ENCODE measurements at regions not wholly inside any gene's neighbourhood (a gene's known extent, or its start where the extent isn't known, plus 50 kb on each side); places are given as distances from the start of the nearest gene placed in this dataset.

DNA sequence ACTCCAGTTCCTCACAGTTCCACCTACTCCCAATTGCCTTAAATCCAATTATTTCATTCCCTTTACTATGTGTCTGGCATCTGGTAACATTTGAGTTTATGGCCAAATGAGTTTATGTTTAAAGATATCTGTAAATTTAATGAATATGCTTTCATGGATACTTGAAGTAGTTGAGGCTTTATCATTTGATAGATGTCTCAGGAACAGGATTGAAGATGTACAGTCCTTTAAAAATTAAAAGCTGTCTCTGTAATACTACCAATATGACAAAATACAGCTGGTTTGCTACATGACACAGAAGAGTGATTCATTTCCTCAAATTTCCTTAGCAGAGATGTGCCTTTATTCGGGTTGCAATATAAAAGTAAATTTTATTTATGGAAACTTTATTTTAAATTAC lies 2326.0 kb upstream of the ACO1 start:
- TF ChIP-seq, protein P1, sequence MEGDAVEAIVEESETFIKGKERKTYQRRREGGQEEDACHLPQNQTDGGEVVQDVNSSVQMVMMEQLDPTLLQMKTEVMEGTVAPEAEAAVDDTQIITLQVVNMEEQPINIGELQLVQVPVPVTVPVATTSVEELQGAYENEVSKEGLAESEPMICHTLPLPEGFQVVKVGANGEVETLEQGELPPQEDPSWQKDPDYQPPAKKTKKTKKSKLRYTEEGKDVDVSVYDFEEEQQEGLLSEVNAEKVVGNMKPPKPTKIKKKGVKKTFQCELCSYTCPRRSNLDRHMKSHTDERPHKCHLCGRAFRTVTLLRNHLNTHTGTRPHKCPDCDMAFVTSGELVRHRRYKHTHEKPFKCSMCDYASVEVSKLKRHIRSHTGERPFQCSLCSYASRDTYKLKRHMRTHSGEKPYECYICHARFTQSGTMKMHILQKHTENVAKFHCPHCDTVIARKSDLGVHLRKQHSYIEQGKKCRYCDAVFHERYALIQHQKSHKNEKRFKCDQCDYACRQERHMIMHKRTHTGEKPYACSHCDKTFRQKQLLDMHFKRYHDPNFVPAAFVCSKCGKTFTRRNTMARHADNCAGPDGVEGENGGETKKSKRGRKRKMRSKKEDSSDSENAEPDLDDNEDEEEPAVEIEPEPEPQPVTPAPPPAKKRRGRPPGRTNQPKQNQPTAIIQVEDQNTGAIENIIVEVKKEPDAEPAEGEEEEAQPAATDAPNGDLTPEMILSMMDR (IDR thresholded peaks at IDR 0.05; ENCODE audit: extremely low read depth in 1 of 2, insufficient read depth in 1 of 2, low read depth in 1 of 2, low read length in 2 of 2): no peak
- no peak for TF ChIP-seq POLR2A (IDR thresholded peaks at IDR 0.05; ENCODE audit: low read depth, low read length)
- no peak for TF ChIP-seq EZH2 (IDR thresholded peaks at IDR 0.05; ENCODE audit: borderline replicate concordance, low read depth, low read length, severe bottlenecking)
- TF ChIP-seq, protein P2, sequence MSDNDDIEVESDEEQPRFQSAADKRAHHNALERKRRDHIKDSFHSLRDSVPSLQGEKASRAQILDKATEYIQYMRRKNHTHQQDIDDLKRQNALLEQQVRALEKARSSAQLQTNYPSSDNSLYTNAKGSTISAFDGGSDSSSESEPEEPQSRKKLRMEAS (IDR thresholded peaks at IDR 0.05; ENCODE audit: insufficient read depth, insufficient read length): no peak
- TF ChIP-seq POLR2AphosphoS5 (IDR thresholded peaks at IDR 0.05; ENCODE audit: insufficient read depth, low read depth, low read length): no peak
- TF ChIP-seq JUN (IDR thresholded peaks at IDR 0.05; ENCODE audit: borderline replicate concordance, insufficient read depth, insufficient read length, low read depth): no peak
- no peak for TF ChIP-seq MYC (IDR thresholded peaks at IDR 0.05; ENCODE audit: low read depth, low read length)
